ENCODE measurements at regions not wholly inside any gene's neighbourhood (a gene's known extent, or its start where the extent isn't known, plus 50 kb on each side); places are given as distances from the start of the nearest gene placed in this dataset.

DNA sequence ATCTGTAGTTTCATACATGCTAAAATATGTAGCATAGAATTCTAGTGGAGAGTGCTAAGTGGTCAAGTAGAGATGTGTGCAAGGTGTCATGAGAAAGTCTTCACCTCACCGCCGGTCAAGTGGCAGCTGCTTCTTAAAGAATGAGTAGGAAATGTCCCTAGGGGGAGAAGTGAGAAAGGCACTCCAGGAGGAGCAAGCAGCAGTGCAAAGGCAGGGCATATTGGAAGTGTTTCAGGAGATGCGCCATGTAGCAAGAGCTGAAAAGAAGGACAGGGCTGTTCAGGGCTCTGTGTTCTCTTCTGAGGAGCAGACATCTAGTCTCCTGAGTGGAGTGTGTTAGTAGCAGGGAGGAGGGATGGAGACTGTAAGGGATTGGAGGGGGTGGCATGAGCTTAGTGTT lies 312.4 kb upstream of the SEMA6D start:
- intact Hi-C loops (cut with DNase I) = no loop called here
- DNase-seq = peak in 3 of 42 donors; percentile 6 to 9 (median 7)

DNA sequence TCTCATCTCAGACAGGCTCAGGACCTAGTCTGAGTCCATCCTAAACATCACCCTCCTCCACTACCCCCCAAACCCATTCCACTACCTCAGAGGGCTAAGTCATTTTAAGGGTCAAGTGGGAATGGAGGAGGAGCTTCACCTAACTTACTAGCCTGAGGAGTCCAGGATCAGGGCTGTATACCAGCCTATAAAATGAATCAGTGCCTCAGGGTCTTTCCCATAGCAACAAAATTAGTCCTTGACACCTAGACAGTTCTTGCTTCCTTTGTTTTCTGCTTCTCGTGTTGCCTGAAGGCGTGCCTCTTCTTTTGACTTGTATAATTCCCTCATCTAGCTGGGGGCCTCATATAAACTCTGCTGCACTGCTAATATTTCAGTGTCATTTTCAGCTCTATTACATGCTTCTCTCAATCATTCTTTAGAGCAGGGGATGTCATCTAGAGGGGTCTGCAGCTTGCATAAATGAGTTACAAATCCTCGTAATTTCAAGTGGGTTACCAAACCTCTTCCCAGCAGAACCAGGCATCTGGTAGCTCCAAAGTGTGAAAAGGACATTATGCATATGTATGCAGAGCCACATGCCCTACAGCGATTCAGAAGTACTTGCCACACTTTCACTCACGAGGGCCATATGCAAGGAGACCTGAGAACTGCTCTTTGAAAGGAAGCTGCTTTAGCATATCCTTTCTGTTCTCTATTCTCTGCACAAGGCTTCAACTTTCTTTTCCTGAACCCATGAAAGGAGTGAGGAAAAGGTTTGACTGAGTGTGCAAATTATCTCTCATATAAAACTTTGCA lies 311.7 kb upstream of the SEMA6D start:
- DNase-seq = no peak
- intact Hi-C loops (cut with DNase I) = no loop called here

DNA sequence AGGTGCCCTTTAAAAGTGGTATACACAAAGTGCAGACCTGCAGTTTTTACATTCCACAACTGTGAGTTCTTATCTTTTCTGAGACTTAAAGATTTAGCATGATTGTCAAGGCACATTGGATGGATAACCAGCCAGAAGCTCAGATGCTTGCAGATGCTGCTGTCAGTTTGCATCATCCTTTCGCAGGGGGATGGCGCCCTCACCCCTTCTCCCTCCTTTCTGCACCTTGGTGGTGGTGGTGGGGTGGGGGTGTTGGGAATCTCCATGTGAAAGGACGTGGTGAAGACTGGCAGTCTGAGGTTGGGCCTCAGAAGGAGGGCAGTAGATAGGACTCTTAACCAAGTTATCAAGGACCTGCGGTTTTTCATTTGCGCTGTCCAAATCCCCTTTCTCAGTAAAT lies 309.6 kb upstream of the SEMA6D start:
- intact Hi-C loops (cut with DNase I) = no loop called here

DNA sequence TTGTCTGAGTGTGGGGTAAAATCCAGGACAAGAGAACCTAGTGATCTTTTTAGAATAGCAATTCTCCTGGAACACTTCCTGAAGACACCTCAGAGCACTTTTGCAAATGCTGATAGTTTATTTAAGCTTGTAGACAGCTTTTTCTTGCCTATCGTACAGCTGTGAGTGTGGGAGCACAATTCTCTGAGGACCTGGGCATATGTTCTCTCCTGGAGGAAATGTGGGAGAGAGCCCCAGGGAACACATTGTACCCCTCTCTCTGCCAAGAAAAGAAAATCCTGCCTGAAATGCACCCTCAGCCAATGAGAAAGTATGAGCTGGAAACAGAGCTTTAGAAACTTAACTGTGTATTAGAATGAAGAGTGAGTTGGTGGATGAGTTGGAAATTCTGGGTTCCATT lies 308.3 kb upstream of the SEMA6D start:
- peak in 5 of 42 donors; percentile 8 to 55 (median 25) for DNase-seq
- intact Hi-C loops (cut with DNase I) = no loop called here

More for the DNA sequence above, 309.6 kb upstream of the SEMA6D start:
- DNase-seq = no peak

DNA sequence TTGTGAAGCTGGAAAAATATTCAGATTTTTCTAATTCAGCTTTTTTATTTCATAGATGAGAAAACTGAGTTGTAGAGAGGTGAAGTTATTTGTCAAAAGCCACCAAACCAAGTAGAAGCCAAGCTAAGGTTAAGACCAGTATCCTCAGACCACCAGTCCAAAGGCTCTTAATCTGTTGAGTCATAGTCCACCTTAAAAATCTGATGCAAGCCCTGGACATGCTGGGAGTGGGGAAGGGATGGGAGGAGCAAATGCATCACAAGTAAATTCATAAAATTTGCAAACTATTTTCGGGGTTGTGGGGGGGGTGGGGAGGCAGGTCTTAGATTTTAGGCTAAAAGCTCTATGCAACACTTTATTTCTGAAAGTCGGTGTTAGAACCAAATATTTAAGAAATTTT lies 307.7 kb upstream of the SEMA6D start:
- no peak for DNase-seq
- intact Hi-C loops (cut with DNase I) = no loop called here

DNA sequence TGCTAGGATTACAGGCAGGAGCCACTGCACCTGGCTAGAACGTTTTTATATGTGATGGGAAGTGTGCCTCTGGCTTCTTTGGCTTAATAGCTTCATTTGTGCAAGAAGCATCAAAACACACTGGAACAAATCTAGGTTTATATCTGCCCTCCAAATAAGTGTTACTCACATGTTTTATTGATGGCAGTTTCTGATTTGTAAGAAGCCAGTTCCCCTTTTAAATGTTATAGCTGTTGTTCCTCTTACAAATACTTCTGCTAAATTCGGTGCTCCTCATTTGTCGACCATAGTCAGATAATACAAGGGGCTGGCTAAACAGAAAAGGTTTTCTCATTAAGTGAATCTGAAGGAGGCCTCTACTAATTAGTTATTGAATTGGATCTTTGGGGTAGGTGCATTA lies 307.1 kb upstream of the SEMA6D start:
- no peak for DNase-seq
- intact Hi-C loops (cut with DNase I) = no loop called here

DNA sequence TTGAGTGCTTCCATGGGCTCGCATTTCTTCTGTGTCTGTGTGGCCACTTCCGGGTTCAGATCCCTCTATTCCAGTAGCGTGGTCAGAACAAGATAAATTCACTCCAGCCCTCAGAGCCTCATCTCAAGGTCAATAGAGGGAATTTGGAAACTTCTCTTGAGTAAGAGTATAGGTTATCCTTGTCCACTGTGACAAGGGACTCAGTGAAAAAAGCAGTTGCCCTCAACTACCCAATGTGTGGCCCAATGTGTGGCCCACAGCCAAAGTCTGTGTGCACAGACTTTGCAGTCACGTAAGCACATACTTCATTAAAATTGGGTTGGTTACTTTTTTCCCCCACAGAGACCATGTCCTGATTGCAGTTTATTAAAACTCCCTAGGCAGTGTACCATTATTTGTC lies 305.6 kb upstream of the SEMA6D start:
- no peak for DNase-seq
- intact Hi-C loops (cut with DNase I) = no loop called here

DNA sequence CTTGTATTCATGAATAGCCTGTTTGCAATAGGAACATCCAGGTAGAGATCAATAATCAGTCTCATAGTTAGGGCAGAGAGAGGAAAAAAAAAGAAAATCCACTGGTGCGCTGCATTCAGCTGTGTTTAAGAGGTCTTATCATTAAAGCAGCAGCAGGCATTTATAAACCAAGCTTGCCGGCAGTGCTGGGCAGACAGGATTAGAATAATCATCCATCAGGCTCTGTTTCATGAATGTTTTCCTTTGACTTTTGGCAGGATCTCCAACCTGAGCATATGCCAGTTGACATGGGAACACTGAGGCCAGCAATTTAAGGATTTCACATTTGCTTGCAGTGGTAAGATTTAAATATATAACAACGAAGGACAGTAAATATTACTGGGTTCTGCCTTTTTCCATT lies 305.2 kb upstream of the SEMA6D start:
- DNase-seq = no peak
- intact Hi-C loops (cut with DNase I) = no loop called here

DNA sequence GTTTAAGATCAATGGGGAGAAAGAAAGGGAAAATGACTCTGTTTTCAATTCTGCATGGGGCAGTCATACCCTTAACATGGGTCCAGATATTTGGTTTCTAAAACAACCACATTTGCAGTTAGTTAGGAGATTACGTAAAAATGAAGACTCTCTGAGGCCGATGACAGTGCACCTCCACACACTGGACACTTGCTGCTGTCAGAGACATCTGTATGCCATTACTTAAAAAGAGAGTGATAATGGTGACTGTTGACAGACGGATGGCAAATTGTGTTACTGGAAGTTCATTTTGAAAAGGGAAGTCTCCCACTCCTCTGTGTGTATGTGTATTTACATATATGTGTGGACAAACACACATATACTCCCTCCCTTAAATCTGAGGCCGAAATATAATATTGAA lies 304.5 kb upstream of the SEMA6D start:
- no peak for DNase-seq

DNA sequence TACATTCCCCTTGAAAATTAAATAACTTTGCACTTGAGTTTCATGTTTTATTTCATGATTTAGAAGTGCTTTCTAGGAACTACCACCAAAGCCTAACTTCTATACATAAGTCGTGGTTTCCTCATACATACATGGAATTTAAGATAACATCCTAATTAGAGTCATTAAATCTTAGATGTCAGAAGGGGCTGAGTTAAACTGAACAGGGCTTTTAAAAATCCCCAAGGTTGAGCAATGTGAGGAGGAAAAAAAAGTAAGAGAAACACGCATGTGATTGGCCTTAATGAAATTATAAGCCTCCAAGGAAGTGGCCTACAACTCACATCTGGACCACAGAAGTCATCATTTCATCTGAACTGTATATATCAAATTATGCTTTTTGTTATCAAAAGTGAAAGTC lies 303.1 kb upstream of the SEMA6D start:
- intact Hi-C loops (cut with DNase I) = no loop called here
- no peak for DNase-seq

More for the DNA sequence above, 304.5 kb upstream of the SEMA6D start:
- intact Hi-C loops (cut with DNase I) = no loop called here

DNA sequence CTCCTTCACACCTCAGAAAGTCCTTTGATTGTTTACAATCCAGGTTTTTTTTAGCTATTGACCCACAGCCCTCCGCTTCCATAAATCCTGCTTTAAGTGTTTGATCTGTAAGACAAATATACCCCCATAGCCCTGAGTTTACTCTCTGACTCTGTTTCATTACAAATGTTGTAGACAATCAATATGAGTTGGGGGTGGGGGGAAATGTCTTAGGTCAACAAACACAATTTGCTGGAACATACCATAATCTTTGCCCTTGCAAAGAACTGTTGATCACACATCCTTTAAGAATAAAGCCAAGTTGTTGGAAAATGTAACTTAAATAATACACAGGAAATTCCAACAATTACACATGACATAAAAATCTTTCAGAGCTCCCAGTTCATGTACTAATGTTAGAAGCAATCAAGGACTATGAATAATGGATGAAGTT lies 301.8 kb upstream of the SEMA6D start:
- intact Hi-C loops (cut with DNase I) = no loop called here
- DNase-seq = no peak

DNA sequence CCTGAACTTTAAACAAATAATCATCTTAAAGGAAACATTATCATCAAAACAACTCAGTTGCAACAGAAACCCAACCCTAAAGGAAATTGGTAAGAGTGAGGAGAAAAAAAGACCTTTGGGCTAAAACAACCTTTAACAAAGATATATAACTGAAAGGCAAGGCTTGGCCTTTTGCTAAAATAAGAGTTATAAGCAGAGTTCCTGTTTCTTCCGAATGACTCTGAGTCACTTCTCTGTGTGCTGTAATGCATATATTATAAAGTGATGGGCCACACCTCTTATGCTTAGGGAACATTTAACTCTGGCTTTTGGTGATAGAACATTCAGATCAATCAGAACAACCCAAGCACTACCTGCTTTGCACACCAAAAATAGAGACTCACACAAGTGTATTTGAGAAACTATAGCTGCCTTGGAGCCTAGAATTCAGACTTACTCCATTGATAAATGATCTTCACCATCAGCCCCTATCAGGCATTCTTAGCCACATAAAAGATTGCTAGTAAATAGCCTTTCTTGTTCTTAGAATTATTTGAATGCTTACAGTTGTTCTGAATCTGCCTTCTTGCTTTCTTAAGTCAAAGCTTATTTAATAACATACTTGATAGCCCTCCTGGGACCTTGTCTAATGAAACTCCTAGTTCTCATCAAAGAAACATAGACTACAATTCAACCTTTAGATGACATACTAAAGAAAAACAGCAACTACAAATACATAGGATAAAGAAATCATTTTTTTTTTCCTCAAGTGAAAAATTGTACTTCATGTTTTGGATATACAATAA lies 294.2 kb upstream of the SEMA6D start:
- intact Hi-C loops (cut with DNase I) = no loop called here
- DNase-seq = peak in 6 of 42 donors; percentile 4 to 51 (median 24)

DNA sequence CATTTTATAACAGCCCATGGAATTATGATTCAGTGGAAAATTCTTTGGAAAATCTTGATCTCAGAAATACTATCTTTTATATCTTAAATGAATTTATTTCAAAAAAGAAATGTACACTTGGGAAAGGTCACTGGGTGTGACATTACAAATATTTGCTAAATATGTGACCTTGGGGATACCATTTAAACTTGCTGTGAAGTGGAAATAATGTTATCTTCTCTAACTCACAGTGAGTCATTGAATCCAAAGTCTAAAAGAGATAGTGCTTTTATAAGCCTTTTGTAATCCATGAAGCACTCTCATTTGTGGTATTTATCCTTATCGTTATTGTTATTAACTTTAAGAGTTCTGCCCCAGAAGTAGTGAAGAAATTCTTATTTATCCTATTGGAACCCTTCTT lies 289.8 kb upstream of the SEMA6D start:
- DNase-seq = no peak
- intact Hi-C loops (cut with DNase I) = no loop called here

DNA sequence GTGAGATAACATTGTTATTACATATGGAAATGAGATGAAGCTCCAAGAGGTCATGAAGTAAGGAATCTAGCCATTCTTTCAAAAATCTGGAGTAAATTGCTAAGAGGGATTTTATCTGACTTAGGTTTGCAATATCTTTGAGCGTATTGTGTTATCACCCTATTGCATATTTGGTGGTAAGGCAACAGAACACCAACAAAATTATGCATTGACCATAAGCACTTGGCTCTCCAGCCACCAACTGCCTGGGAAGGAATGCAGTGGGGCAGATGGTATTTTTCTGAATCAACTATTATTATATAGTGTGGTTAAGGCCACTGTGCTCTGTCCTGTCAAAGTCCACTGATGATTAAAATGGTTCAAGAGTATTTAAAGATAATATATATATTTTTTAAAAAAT lies 287.9 kb upstream of the SEMA6D start:
- no peak for DNase-seq
- intact Hi-C loops (cut with DNase I) = no loop called here

DNA sequence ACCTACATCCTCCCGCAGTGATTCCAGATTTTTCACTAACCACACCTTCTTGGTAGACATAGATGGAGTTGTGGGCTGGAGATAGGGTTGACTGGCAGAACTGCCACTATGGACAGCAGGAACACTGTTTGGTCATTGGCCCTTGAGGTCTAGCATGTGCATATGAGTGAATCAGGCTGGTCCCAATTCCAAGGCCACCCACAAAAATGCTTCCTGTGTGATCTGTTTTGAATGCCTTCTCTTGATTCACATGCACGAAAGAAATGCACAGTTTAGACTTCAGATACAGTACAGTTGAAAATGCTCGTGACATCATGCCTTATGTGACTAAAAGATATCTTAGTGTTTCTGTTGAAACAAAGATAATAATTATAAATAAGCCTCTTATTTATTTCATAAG lies 285.8 kb upstream of the SEMA6D start:
- intact Hi-C loops (cut with DNase I) = no loop called here
- no peak for DNase-seq

DNA sequence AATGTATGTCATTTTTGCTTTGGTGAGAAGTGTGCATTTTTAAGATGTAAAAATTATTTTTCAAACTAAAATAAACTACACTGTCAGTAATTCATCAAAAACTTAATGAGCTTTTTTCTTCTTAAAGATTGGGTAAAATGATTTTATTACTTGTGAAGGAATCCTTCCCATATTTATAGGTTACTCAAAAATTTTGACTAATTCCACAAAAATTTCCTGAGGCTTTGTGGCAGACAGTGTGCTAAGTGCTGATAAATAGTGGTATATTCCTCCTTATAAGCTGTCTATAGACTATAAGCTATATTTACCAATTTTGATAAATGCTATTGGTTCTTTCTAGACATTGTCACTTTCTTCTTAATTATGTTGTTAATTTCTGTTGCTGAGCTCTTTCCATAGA lies 284.5 kb upstream of the SEMA6D start:
- intact Hi-C loops (cut with DNase I) = no loop called here
- no peak for DNase-seq

DNA sequence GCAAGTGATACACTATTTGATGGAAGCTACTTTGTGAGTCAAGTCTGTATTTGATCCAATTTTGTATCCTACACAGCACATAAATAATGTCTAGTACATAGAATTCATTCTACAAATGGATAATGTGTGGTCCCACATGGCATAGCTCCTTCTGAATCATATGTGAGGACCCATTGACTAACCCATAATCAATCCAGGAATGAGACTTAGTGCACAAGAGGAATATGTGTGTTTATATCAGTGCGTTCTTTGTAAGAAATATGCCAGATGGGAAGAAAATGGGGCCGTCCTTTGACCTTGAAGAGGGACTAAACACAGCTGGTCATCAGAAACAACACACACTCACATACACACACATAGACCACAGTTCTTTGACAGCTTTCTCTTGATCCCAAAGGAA lies 282.7 kb upstream of the SEMA6D start:
- no peak for DNase-seq

DNA sequence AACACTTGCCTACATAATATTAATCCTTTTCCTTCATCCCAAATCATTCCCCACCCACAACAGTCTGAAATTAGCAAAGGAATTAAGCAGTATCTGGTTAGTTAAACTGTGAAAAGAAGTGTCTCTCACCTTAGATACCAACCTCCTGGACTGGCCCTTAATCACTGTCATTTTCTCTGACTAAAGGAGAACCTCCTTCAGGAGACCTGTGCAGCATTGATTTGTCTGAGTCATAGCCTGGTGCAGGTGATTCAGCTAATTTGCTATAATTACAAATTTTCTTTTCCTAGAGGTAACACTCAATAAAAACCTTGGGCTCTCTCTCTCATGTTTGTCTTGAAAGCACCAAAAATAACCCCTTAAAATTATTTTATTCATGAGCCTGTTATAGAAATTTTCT lies 279.8 kb upstream of the SEMA6D start:
- DNase-seq = peak in 19 of 42 donors; percentile 4 to 56 (median 23)
- intact Hi-C loops (cut with DNase I) = no loop called here

More for the DNA sequence above, 282.7 kb upstream of the SEMA6D start:
- intact Hi-C loops (cut with DNase I) = no loop called here

DNA sequence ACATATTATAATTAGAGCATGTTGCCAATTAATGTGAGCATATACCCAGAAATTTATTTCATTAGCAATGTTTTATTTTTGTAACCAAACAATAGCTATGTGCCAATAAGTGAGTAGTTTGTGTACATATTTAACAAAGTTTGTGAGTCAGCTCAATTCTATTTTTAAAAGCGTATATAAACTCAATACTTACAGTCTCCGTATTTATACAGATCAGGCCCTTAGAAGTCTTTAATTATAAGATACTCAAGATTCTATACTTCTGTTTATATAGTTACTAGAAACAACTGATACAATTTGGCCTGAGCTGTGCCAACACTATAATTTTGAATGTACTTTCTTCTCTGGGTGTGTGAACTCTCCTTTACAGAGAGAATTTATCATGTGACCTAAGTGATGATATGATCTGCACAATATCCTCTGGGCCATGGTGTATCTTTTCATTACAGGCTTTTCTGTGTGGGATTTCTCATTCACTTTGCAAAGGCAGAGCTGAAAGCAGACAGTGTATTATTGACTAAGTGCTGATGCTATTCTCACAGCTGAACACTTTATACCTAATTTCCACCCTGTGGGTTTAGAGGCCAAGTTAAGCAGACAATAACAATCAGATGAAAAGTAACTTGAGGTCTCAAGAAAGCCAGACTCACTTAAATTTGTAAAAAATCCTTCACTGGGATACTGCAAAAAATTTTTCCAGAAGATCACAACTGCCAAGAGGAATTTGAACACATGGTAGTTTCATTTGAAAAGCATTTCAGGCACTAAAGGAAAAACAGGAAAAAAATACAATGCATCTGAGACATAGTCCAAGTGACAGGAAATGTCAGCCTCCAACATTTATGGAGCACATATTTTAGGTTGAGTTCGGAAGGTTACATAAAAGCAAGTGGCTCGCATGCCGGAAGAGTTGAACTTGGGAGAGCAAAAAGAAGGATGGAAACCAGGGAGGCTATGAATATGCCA lies 277.9 kb upstream of the SEMA6D start:
- intact Hi-C loops (cut with DNase I) = no loop called here
- no peak for DNase-seq
